Activated CD4-positive, alpha-beta memory T cell treated with anti-CD3 and anti-CD28 coated beads for 36 hours (primary cell): ENCODE measurements at regions not wholly inside any gene's neighbourhood (a gene's known extent, or its start where the extent isn't known, plus 50 kb on each side); places are given as distances from the start of the nearest gene placed in this dataset.

Experiments
- CTCF ChIA-PET: fragments of 350-600 bp; sonication (Branson Sonifier 250); formaldehyde crosslinking; loops from one replicate; lab custom pipeline; 2021; ENCODE audit warnings: antibody characterized with exemption, inconsistent platforms; lab: Charles Lee
- POLR2A ChIA-PET: fragments of 350-600 bp; sonication (Branson Sonifier 250); formaldehyde crosslinking; loops from one replicate; lab custom pipeline; 2021; ENCODE audit warnings: antibody characterized with exemption; lab: Charles Lee
- DNase-seq: peaks from one replicate; pipeline ENCODE4 v3.0.0-alpha.2; 2020
- H3K27ac Mint-ChIP-seq: one replicate; pipeline ENCODE4 v1.8.0; 2021; ENCODE audit warnings: mixed read lengths
- H3K27me3 Mint-ChIP-seq: one replicate; pipeline ENCODE4 v1.8.0; 2021; ENCODE audit warnings: mixed read lengths
- H3K36me3 Mint-ChIP-seq: one replicate; pipeline ENCODE4 v1.8.0; 2021; ENCODE audit warnings: mixed read lengths
- H3K4me1 Mint-ChIP-seq: one replicate; pipeline ENCODE4 v1.8.0; 2021; ENCODE audit warnings: low read depth, mixed read lengths
- H3K4me3 Mint-ChIP-seq: one replicate; pipeline ENCODE4 v1.8.0; 2021; ENCODE audit warnings: mild to moderate bottlenecking, mixed read lengths
- H3K9me3 Mint-ChIP-seq: one replicate; pipeline ENCODE4 v1.8.0; 2021; ENCODE audit warnings: mixed read lengths
- intact Hi-C: fragments of 100-400 bp; cut with micrococcal nuclease; formaldehyde crosslinking; loops from one replicate; pipeline ENCODE4 v1.15.1; 2023

DNA sequence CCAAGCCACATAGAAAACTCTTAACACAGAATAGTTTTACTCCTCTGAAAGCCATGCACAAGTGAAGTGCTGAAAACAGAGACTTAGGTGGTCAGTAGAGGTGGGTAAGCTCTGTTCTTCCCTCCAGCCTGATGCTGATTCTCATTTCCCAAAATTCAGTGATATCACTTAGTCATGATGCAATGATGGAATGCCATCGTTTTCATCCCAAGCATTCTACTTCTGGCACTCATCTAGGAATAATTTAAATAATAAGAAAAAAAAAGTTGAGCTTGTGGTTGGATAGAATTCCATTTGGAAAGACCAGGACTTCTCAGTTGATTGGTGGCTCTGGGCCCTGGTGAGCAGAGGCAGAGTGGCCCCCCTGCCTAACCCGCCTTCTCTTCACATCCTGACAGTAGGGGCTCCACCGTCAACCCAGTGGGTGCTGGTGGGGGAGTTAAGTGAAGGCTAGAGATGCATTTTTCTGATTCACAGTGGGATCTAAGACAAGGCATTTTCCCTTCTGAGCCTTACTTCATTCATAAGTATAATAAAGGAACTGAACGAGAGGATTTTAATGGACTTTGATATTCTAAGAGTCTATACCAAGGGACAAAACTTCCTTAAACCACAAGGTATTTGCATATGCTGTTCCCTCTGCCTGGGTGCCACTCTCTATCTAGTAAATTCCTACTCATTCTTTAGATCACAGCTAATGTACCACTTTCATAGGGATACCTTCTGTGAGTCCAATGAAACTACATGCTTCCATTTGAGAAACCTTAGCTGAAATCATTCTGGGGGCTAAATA, 310.3 kb upstream of the DYNLRB2 start:
- intact Hi-C loops, result no loop called here
- no peak for DNase-seq
- no peak overlapping the region for H3K4me3 Mint-ChIP-seq
- H3K27ac Mint-ChIP-seq, result no peak overlapping the region
- ChIA-PET POLR2A (no interaction called here), CTCF (no interaction called here)
- H3K27me3 Mint-ChIP-seq, result peaks cover 7% of the 10 kb centered on the region
- H3K36me3 Mint-ChIP-seq, result peaks cover 4% of the 10 kb centered on the region
- H3K9me3 Mint-ChIP-seq, result peaks cover 12% of the 10 kb centered on the region
- peaks cover 2% of the 10 kb centered on the region for H3K4me1 Mint-ChIP-seq

- CTCF ChIA-PET, result no interaction called here
- H3K36me3 Mint-ChIP-seq, result peaks cover 4% of the 10 kb centered on the region
Observed at GRCh38 chr16:80226499-80226898, 314.3 kb upstream of the DYNLRB2 start.

DNA sequence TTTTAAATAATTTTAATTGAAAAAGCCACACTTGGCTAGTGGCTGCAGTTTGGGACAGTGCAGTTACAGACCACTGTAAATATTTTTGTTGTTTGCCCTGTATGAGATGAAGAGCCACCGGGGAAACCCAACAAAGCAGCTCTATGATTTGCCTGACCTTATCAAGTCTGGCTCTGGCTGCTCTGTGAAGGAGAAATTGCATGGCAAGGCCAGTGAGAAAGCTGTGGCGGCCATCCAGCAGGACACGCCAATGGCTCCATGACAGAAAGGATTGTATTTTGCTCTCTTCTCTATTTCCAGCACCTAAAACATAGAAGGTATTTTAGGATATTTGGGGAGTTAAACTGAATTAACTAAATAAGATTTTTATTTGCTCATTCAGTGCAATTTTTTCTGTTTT, 330.0 kb upstream of the DYNLRB2 start:
- intact Hi-C loops, result no loop called here
- no peak overlapping the region for H3K27ac Mint-ChIP-seq
- no peak for DNase-seq
- peaks cover 30% of the 10 kb centered on the region for H3K27me3 Mint-ChIP-seq
- H3K4me1 Mint-ChIP-seq, result no peaks in the 10 kb centered on the region
- ChIA-PET POLR2A (no interaction called here), CTCF (no interaction called here)
- H3K36me3 Mint-ChIP-seq, result no peaks in the 10 kb centered on the region
- H3K4me3 Mint-ChIP-seq, result no peak overlapping the region
- H3K9me3 Mint-ChIP-seq, result peaks cover 4% of the 10 kb centered on the region

More at GRCh38 chr16:80226499-80226898, 314.3 kb upstream of the DYNLRB2 start:
- Mint-ChIP-seq H3K27ac (no peak overlapping the region), H3K4me1 (no peaks in the 10 kb centered on the region), H3K9me3 (peaks cover 17% of the 10 kb centered on the region), H3K4me3 (no peak overlapping the region), H3K27me3 (peaks cover 12% of the 10 kb centered on the region)
- intact Hi-C loops, result no loop called here
- no peak for DNase-seq
- POLR2A ChIA-PET, result no interaction called here

DNA sequence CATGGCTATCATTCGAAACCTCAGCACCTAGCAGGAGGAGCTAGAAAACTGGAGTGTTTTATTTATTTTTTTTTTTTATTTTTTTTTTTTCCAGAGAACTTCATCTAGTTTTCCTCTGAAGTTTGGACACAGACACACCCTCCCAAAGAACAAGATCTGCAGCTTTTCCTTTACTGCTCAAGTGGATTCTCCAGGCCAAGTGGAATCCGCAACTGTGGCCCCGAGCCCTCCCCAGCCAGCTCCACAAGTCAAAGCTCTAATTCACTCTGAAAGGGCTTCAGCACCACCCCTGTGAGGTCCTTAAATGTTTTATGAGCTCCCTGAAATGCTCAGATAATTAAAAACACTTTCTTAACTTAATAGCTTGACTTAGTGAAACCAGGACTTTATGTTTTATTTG, 332.1 kb upstream of the DYNLRB2 start:
- intact Hi-C loops, result no loop called here
- H3K27ac Mint-ChIP-seq, result no peak overlapping the region
- ChIA-PET CTCF (no interaction called here), POLR2A (no interaction called here)
- DNase-seq, result no peak
- no peaks in the 10 kb centered on the region for H3K9me3 Mint-ChIP-seq
- H3K36me3 Mint-ChIP-seq, result no peaks in the 10 kb centered on the region
- no peak overlapping the region for H3K4me3 Mint-ChIP-seq
- peaks cover 23% of the 10 kb centered on the region for H3K27me3 Mint-ChIP-seq
- H3K4me1 Mint-ChIP-seq, result no peaks in the 10 kb centered on the region

GRCh38 chr16:80208015-80208414, 332.8 kb upstream of the DYNLRB2 start:
- no peaks in the 10 kb centered on the region for H3K36me3 Mint-ChIP-seq
- H3K27ac Mint-ChIP-seq, result no peak overlapping the region
- ChIA-PET POLR2A (interaction anchor here (0.5 kb wide), 1 partner anchor 12 kb away, joined by 3 read pairs; no protein-coding TSS in a partner anchor), CTCF (no interaction called here)
- H3K4me3 Mint-ChIP-seq, result no peak overlapping the region
- H3K27me3 Mint-ChIP-seq, result peaks cover 19% of the 10 kb centered on the region
- H3K9me3 Mint-ChIP-seq, result no peaks in the 10 kb centered on the region
- H3K4me1 Mint-ChIP-seq, result no peaks in the 10 kb centered on the region
- intact Hi-C loops, result no loop called here
- DNase-seq, result no peak

DNA sequence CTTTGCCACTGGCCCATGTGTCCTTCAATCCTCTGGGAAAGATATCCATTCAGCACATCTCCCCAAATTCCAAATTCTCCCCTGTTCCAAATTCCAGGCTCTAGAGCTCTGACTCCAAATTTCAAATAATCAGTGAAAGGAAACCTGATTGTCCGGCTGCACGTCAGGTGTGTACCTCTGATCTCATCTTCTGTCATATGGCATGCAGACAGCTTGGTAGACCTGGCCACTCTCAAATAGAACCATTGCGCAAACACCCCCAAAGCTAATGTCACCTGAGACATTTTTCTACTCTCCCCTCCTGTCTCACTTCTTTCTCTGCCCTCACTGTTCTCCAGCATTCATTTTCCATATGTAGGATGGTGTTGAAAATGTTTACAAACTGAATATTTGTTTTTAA, 337.0 kb upstream of the DYNLRB2 start:
- Mint-ChIP-seq H3K4me3 (no peak overlapping the region), H3K27me3 (peaks cover 27% of the 10 kb centered on the region), H3K4me1 (no peaks in the 10 kb centered on the region), H3K36me3 (no peaks in the 10 kb centered on the region), H3K9me3 (no peaks in the 10 kb centered on the region), H3K27ac (no peak overlapping the region)
- ChIA-PET POLR2A (no interaction called here), CTCF (no interaction called here)
- intact Hi-C loops, result no loop called here
- no peak for DNase-seq

DNA sequence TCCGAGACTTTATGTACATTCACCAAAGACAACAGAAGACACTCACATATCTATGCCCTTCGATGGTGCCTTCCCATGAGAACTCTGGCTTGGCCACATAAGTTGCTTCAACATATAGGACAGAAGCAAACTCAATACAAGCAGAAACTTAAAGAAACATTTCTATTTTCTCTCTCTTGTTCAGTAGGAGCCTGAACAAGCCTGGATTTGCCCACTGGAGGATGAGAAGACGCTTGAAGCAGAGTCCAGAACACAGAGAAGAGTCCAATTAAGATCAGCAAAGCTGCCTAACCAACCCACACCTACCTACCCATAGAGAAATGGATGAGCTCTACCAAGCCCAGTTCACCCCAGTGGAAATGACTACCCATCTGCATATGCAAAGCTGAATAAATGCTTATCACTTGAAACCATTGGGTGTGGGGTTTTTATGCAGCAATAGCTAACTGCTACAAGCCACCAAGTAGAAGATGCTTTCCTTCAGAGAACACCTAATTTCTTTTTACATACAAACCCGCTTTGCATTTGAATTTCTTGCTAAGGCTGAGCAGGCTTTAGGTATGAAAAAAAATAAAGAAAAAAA, 337.9 kb upstream of the DYNLRB2 start:
- intact Hi-C loops, result no loop called here
- H3K4me3 Mint-ChIP-seq, result no peak overlapping the region
- H3K9me3 Mint-ChIP-seq, result no peaks in the 10 kb centered on the region
- DNase-seq, result no peak
- no peaks in the 10 kb centered on the region for H3K36me3 Mint-ChIP-seq
- H3K27me3 Mint-ChIP-seq, result peaks cover 25% of the 10 kb centered on the region
- POLR2A ChIA-PET, result no interaction called here
- CTCF ChIA-PET, result no interaction called here
- H3K4me1 Mint-ChIP-seq, result peaks cover 2% of the 10 kb centered on the region
- no peak overlapping the region for H3K27ac Mint-ChIP-seq

DNA sequence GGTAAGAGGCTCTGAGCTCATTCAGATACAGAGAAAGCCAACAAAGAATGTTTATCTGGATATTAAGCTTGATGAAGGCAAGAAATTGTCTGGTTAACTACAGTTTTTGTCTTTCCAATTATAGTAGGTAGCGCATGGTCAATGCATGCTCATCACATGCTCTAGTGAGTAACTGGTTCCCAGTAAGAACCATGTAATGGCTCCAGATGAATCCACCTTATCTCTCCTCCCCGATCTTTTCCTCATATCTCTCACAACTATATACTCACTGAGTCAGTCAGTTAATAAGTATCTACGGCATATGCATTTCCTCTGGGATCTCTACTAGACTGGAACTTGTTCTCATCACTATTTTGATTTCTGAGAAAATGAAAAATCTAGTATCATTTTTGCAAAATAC, 340.7 kb upstream of the DYNLRB2 start:
- no peaks in the 10 kb centered on the region for H3K36me3 Mint-ChIP-seq
- DNase-seq, result no peak
- ChIA-PET POLR2A (no interaction called here), CTCF (no interaction called here)
- intact Hi-C loops, result no loop called here
- H3K9me3 Mint-ChIP-seq, result no peaks in the 10 kb centered on the region
- H3K27me3 Mint-ChIP-seq, result peaks cover 30% of the 10 kb centered on the region
- H3K4me1 Mint-ChIP-seq, result peaks cover 7% of the 10 kb centered on the region
- H3K4me3 Mint-ChIP-seq, result no peak overlapping the region
- no peak overlapping the region for H3K27ac Mint-ChIP-seq

DNA sequence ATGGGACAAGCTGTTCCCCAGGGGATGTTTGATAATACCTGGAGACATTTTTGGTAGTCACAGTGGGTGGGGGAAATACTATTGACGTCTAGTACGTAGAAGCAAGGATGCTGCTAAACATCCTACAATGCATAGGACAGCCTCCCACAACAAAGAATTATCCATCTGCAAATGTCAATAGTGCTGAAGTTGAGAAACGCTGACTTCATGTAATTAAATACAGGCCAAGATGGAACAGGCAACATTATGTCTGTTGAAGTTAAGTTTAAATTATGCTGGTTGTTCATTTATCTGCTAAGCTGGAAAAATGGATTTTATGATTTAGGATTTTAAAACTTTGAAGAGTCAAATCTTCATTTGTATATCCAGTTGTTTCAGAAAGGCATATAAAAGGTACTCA, 341.2 kb upstream of the DYNLRB2 start:
- DNase-seq, result no peak
- peaks cover 7% of the 10 kb centered on the region for H3K4me1 Mint-ChIP-seq
- no peak overlapping the region for H3K4me3 Mint-ChIP-seq
- peaks cover 29% of the 10 kb centered on the region for H3K27me3 Mint-ChIP-seq
- no peaks in the 10 kb centered on the region for H3K36me3 Mint-ChIP-seq
- H3K9me3 Mint-ChIP-seq, result no peaks in the 10 kb centered on the region
- ChIA-PET POLR2A (no interaction called here), CTCF (interaction anchor here (0.6 kb wide), 1 partner anchor 75 kb away, joined by 3 read pairs; no protein-coding TSS in a partner anchor)
- intact Hi-C loops, result loop anchor here (2.0 to 5.0 kb wide), 3 partner anchors 597 to 1362 kb away; partner anchors contain the start of gene MAF
- no peak overlapping the region for H3K27ac Mint-ChIP-seq

GRCh38 chr16:80198311-80199299, 342.2 kb upstream of the DYNLRB2 start:
- CTCF ChIA-PET, result interaction anchor here (0.6 kb wide), 1 partner anchor 482 kb away, joined by 3 read pairs; no protein-coding TSS in a partner anchor
- H3K27ac Mint-ChIP-seq, result peak overlapping the region; percentile 30
- no peaks in the 10 kb centered on the region for H3K9me3 Mint-ChIP-seq
- H3K27me3 Mint-ChIP-seq, result peaks cover 25% of the 10 kb centered on the region
- POLR2A ChIA-PET, result no interaction called here
- intact Hi-C loops, result loop anchor here (1.0 to 5.0 kb wide), 4 partner anchors 355 to 1361 kb away; partner anchors contain the start of gene MAF
- DNase-seq, result no peak
- H3K36me3 Mint-ChIP-seq, result no peaks in the 10 kb centered on the region
- H3K4me3 Mint-ChIP-seq, result no peak overlapping the region
- H3K4me1 Mint-ChIP-seq, result peaks cover 7% of the 10 kb centered on the region

DNA sequence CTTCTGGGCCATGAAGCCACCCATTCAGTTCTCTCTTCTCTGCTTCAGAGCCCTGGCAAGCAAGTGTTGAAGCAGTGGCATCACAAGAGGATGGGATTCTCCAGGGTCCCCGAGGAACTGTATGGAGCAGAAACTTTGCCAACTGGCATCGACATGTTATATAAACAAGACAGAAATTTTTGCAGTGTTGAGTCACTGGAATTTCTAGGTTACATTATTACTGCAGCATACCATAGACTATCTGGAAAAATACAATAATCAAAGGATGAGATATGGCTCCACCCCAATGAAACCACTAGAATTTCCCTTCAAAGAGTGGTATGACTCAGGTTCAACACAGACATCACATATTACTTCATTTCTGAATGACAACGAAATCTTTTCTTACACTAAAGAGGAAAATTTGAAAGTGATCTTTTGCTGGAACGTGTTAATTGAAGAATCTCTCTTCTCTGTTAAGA, 343.0 kb upstream of the DYNLRB2 start:
- ChIA-PET POLR2A (no interaction called here), CTCF (interaction anchor here (0.6 kb wide), 1 partner anchor 482 kb away, joined by 3 read pairs; no protein-coding TSS in a partner anchor)
- peaks cover 27% of the 10 kb centered on the region for H3K27me3 Mint-ChIP-seq
- H3K36me3 Mint-ChIP-seq, result no peaks in the 10 kb centered on the region
- no peaks in the 10 kb centered on the region for H3K9me3 Mint-ChIP-seq
- intact Hi-C loops, result loop anchor here (1.0 to 5.0 kb wide), 4 partner anchors 354 to 1360 kb away; partner anchors contain the start of gene MAF
- peaks cover 7% of the 10 kb centered on the region for H3K4me1 Mint-ChIP-seq
- H3K4me3 Mint-ChIP-seq, result no peak overlapping the region
- DNase-seq, result peak; percentile 10
- H3K27ac Mint-ChIP-seq, result peak overlapping the region; percentile 42
